Breast epithelium (tissue), 4 donors: ENCODE measurements at regions not wholly inside any gene's neighbourhood (a gene's known extent, or its start where the extent isn't known, plus 50 kb on each side); places are given as distances from the start of the nearest gene placed in this dataset.

Experiments
- DNase-seq, 2 donors: peaks; one replicate each; pipeline ENCODE4 v3.0.0-alpha.2; 2019; ENCODE audit warnings: low spot score in 2 of 2
- H3K27ac ChIP-seq, 2 donors: fragments of 200-600 bp; sonication (generic) in 1 of 2; one replicate each; pipeline ENCODE4 v1.5.1; 2016 to 2019; ENCODE audit warnings: mild to moderate bottlenecking in 1 of 2
- H3K27me3 ChIP-seq, 2 donors: fragments of 200-600 bp; sonication (generic) in 1 of 2; one replicate each; pipeline versions ENCODE4 v1.5.1 to v1.6.0; 2017 to 2019; ENCODE audit warnings: control low read depth in 1 of 2, mild to moderate bottlenecking in 1 of 2
- H3K36me3 ChIP-seq: fragments of 200-600 bp; one replicate; pipeline ENCODE4 v1.5.1; 2019
- H3K4me1 ChIP-seq, 2 donors: fragments of 200-600 bp; sonication (generic); one replicate each; pipeline ENCODE4 v1.5.1; 2016 to 2019; ENCODE audit warnings: control low read depth in 1 of 2
- H3K4me3 ChIP-seq, 3 donors: fragments of 200-600 bp; sonication (generic); 1 replicate in 2 of 3; 2 replicates in 1 of 3; pipeline ENCODE4 v1.5.1; 2016 to 2019; ENCODE audit warnings: mild to moderate bottlenecking in 3 of 3, moderate library complexity in 2 of 3
- H3K9me3 ChIP-seq, 2 donors: fragments of 200-600 bp; sonication (generic) in 1 of 2; one replicate each; pipeline ENCODE4 v1.5.1; 2016 to 2019; ENCODE audit warnings: control low read depth in 1 of 2
- CTCF ChIP-seq, 3 donors: fragments of 450-650 bp; IDR thresholded peaks; one replicate each; pipeline ENCODE4 v1.5.1; 2016 to 2017; ENCODE audit warnings: antibody characterized with exemption in 3 of 3, mild to moderate bottlenecking in 3 of 3, moderate library complexity in 3 of 3
- POLR2A ChIP-seq: fragments of 450-650 bp; IDR thresholded peaks from one replicate; pipeline ENCODE4 v1.6.1; 2016; ENCODE audit warnings: antibody characterized with exemption, mild to moderate bottlenecking, moderate library complexity
- POLR2AphosphoS5 ChIP-seq, 3 donors: sonication (generic); formaldehyde crosslinking; IDR thresholded peaks; one replicate each; pipeline ENCODE4 v1.6.1; 2017; ENCODE audit warnings: antibody characterized with exemption in 3 of 3
- intact Hi-C: fragments of 100-400 bp; cut with DNase I; formaldehyde crosslinking; loops from one replicate; pipeline ENCODE4 v1.15.1; 2023; ENCODE audit warnings: low total_unique reads

GRCh38 chr10:123463698-123464097 lies 202.5 kb upstream of the GPR26 start:
- no peak for DNase-seq
- Histone ChIP-seq H3K4me1 (no peaks in the 10 kb centered on the region), H3K4me3 (no peak overlapping the region), H3K27ac (no peak overlapping the region), H3K36me3 (no peaks in the 10 kb centered on the region), H3K27me3 (no peaks in the 10 kb centered on the region), H3K9me3 (no peaks in the 10 kb centered on the region)
- intact Hi-C loops = no loop called here
- TF ChIP-seq CTCF (IDR thresholded peaks at IDR 0.05) (no peak), POLR2AphosphoS5 (IDR thresholded peaks at IDR 0.05) (no peak), POLR2A (no peak)

GRCh38 chr10:123464430-123465323 lies 201.5 kb upstream of the GPR26 start:
- H3K36me3 ChIP-seq = no peaks in the 10 kb centered on the region
- no peaks in the 10 kb centered on the region for H3K9me3 ChIP-seq
- no peak overlapping the region for H3K4me3 ChIP-seq
- H3K4me1 ChIP-seq = no peaks in the 10 kb centered on the region
- DNase-seq = no peak
- no peak overlapping the region for H3K27ac ChIP-seq
- intact Hi-C loops = no loop called here
- H3K27me3 ChIP-seq = no peaks in the 10 kb centered on the region
- TF ChIP-seq POLR2AphosphoS5 (IDR thresholded peaks at IDR 0.05) = no peak
- TF ChIP-seq CTCF (IDR thresholded peaks at IDR 0.05) = no peak
- no peak for TF ChIP-seq POLR2A

- TF ChIP-seq CTCF (IDR thresholded peaks at IDR 0.05) (no peak), POLR2AphosphoS5 (IDR thresholded peaks at IDR 0.05) (no peak), POLR2A (no peak)
- Histone ChIP-seq H3K36me3 (no peaks in the 10 kb centered on the region), H3K27me3 (no peaks in the 10 kb centered on the region), H3K9me3 (no peaks in the 10 kb centered on the region), H3K4me3 (no peak overlapping the region), H3K27ac (no peak overlapping the region), H3K4me1 (no peaks in the 10 kb centered on the region)
- no peak for DNase-seq
- intact Hi-C loops = no loop called here
These were observed 195.7 kb upstream of the GPR26 start for GRCh38 chr10:123470336-123470921.

- H3K4me3 ChIP-seq = no peak overlapping the region
- no peaks in the 10 kb centered on the region for H3K27me3 ChIP-seq
- no peaks in the 10 kb centered on the region for H3K36me3 ChIP-seq
- TF ChIP-seq POLR2AphosphoS5 (IDR thresholded peaks at IDR 0.05) = no peak
- no peak for TF ChIP-seq POLR2A
- no peak for TF ChIP-seq CTCF (IDR thresholded peaks at IDR 0.05)
- H3K27ac ChIP-seq = no peak overlapping the region
- H3K9me3 ChIP-seq = no peaks in the 10 kb centered on the region
- intact Hi-C loops = no loop called here
- DNase-seq = no peak
- no peaks in the 10 kb centered on the region for H3K4me1 ChIP-seq
These were observed 194.3 kb upstream of the GPR26 start for GRCh38 chr10:123471811-123472210.

- TF ChIP-seq CTCF (IDR thresholded peaks at IDR 0.05) (no peak), POLR2AphosphoS5 (IDR thresholded peaks at IDR 0.05) (no peak), POLR2A (no peak)
- H3K4me3 ChIP-seq = no peak overlapping the region
- H3K9me3 ChIP-seq = no peaks in the 10 kb centered on the region
- no peaks in the 10 kb centered on the region for H3K4me1 ChIP-seq
- DNase-seq = no peak
- H3K36me3 ChIP-seq = no peaks in the 10 kb centered on the region
- no peaks in the 10 kb centered on the region for H3K27me3 ChIP-seq
- intact Hi-C loops = no loop called here
- H3K27ac ChIP-seq = no peak overlapping the region
These were observed 193.5 kb upstream of the GPR26 start for GRCh38 chr10:123472606-123473005.
